MM.1S (cell line): ENCODE measurements at regions not wholly inside any gene's neighbourhood (a gene's known extent, or its start where the extent isn't known, plus 50 kb on each side); places are given as distances from the start of the nearest gene placed in this dataset.

Source experiments
- DNase-seq: peaks from one replicate; pipeline ENCODE4 v3.0.0-alpha.2; 2015
- H2AFZ ChIP-seq: fragments of 300-600 bp; sonication (generic); 2 replicates; pipeline ENCODE4 v1.6.0; 2016; ENCODE audit warnings: antibody characterized with exemption, low read length
- H3F3A ChIP-seq: fragments of 300-600 bp; sonication (generic); 2 replicates; pipeline ENCODE4 v1.6.1; 2016; ENCODE audit warnings: mild to moderate bottlenecking, antibody characterized with exemption, low read length, moderate library complexity, mixed read lengths; ENCODE audit not compliant: insufficient read depth
- H3K27ac ChIP-seq: fragments of 300-600 bp; sonication (generic); 2 replicates; pipeline ENCODE4 v1.5.1; 2016; ENCODE audit warnings: mild to moderate bottlenecking, low read length
- H3K27me3 ChIP-seq: fragments of 300-600 bp; sonication (generic); replicated peaks from 2 replicates; pipeline ENCODE4 v1.6.0; 2016; ENCODE audit warnings: low read length; ENCODE audit not compliant: insufficient read depth
- H3K36me3 ChIP-seq: fragments of 300-600 bp; sonication (generic); replicated peaks from 2 replicates; pipeline ENCODE4 v1.6.1; 2016; ENCODE audit warnings: mild to moderate bottlenecking, low read length, mixed read lengths; ENCODE audit not compliant: insufficient read depth
- H3K4me1 ChIP-seq: fragments of 300-600 bp; sonication (generic); 2 replicates; pipeline ENCODE4 v1.6.1; 2016; ENCODE audit warnings: low read length, mixed read lengths
- H3K4me2 ChIP-seq: fragments of 300-600 bp; sonication (generic); 2 replicates; pipeline ENCODE4 v1.6.0; 2016; ENCODE audit warnings: low read depth, low read length
- H3K4me3 ChIP-seq: fragments of 300-600 bp; sonication (generic); 2 replicates; pipeline ENCODE4 v1.5.1; 2016; ENCODE audit warnings: low read length, mixed read lengths
- H3K79me2 ChIP-seq: fragments of 300-600 bp; sonication (generic); 2 replicates; pipeline ENCODE4 v1.6.1; 2016; ENCODE audit warnings: mixed run types, low read length, mixed read lengths
- H3K9ac ChIP-seq: fragments of 300-600 bp; sonication (generic); 2 replicates; pipeline ENCODE4 v1.6.1; 2016; ENCODE audit warnings: low read length, mixed read lengths
- H3K9me2 ChIP-seq: fragments of 300-600 bp; sonication (generic); replicated peaks from 2 replicates; pipeline ENCODE4 v1.6.1; 2016; ENCODE audit warnings: mild to moderate bottlenecking, low read length, mixed read lengths; ENCODE audit not compliant: insufficient read depth
- H3K9me3 ChIP-seq: fragments of 300-600 bp; sonication (generic); replicated peaks from 2 replicates; pipeline ENCODE4 v1.6.1; 2016; ENCODE audit warnings: mild to moderate bottlenecking, low read length, mixed read lengths; ENCODE audit not compliant: insufficient read depth
- H4K20me1 ChIP-seq: fragments of 300-600 bp; sonication (generic); 2 replicates; pipeline ENCODE4 v1.6.1; 2016; ENCODE audit warnings: mild to moderate bottlenecking, low read length, moderate library complexity, mixed read lengths; ENCODE audit not compliant: insufficient read depth
- EZH2 ChIP-seq: fragments of 300-600 bp; sonication (generic); optimal IDR thresholded peaks from 2 replicates; pipeline ENCODE3; 2017; ENCODE audit warnings: low read depth, mild to moderate bottlenecking, antibody characterized with exemption, low read length, mixed read lengths
- EZH2phosphoT487 ChIP-seq: fragments of 300-600 bp; sonication (generic); IDR thresholded peaks from 2 replicates; pipeline ENCODE4 v1.6.1; 2018; ENCODE audit warnings: antibody characterized with exemption, low read length
- TF ChIP-seq, protein P1 (sequence below): fragments of 300-600 bp; sonication (generic); IDR thresholded peaks from 2 replicates; pipeline ENCODE4 v1.5.1; 2016; ENCODE audit warnings: antibody characterized with exemption, low read length, mixed read lengths

DNA sequence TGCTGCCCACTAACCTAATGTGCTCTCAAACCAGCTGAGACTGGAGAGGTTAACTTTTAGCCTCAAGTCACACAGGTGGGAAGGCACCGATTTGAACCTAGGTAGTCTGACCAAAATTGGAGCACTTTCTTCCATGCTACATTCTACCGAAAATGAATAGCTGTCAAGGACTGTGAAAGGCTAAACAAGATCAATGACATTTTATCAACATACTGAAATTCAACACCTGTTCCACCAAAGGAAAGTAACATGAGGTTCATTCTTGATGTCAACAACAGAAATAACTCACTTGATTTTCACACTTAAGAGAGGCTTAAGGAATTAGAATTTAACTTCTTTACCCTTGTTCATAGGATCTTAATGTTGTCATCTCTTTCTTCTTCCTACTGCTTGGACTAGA, 284.4 kb upstream of the MON1B start:
- no peak overlapping the region for H3K27ac ChIP-seq
- H4K20me1 ChIP-seq: no peaks in the 10 kb centered on the region
- no peaks in the 10 kb centered on the region for H3K27me3 ChIP-seq
- H2AFZ ChIP-seq: no peak overlapping the region
- no peak overlapping the region for H3K4me3 ChIP-seq
- no peak overlapping the region for H3K4me2 ChIP-seq
- no peak for DNase-seq
- H3F3A ChIP-seq: no peaks in the 10 kb centered on the region
- H3K4me1 ChIP-seq: no peaks in the 10 kb centered on the region
- no peak overlapping the region for H3K9ac ChIP-seq
- H3K9me2 ChIP-seq: no peaks in the 10 kb centered on the region
- H3K9me3 ChIP-seq: no peaks in the 10 kb centered on the region
- TF ChIP-seq EZH2: no peak
- H3K79me2 ChIP-seq: no peaks in the 10 kb centered on the region
- no peaks in the 10 kb centered on the region for H3K36me3 ChIP-seq

- no peaks in the 10 kb centered on the region for H3K27me3 ChIP-seq
- no peaks in the 10 kb centered on the region for H3F3A ChIP-seq
- no peaks in the 10 kb centered on the region for H4K20me1 ChIP-seq
- H3K9ac ChIP-seq: no peak overlapping the region
- H3K27ac ChIP-seq: no peak overlapping the region
- DNase-seq: no peak
- no peak overlapping the region for H2AFZ ChIP-seq
- TF ChIP-seq EZH2 (no peak), EZH2phosphoT487 (no peak)
- TF ChIP-seq, protein P1, sequence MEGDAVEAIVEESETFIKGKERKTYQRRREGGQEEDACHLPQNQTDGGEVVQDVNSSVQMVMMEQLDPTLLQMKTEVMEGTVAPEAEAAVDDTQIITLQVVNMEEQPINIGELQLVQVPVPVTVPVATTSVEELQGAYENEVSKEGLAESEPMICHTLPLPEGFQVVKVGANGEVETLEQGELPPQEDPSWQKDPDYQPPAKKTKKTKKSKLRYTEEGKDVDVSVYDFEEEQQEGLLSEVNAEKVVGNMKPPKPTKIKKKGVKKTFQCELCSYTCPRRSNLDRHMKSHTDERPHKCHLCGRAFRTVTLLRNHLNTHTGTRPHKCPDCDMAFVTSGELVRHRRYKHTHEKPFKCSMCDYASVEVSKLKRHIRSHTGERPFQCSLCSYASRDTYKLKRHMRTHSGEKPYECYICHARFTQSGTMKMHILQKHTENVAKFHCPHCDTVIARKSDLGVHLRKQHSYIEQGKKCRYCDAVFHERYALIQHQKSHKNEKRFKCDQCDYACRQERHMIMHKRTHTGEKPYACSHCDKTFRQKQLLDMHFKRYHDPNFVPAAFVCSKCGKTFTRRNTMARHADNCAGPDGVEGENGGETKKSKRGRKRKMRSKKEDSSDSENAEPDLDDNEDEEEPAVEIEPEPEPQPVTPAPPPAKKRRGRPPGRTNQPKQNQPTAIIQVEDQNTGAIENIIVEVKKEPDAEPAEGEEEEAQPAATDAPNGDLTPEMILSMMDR: no peak
- no peaks in the 10 kb centered on the region for H3K4me1 ChIP-seq
- H3K9me3 ChIP-seq: no peaks in the 10 kb centered on the region
- H3K79me2 ChIP-seq: no peaks in the 10 kb centered on the region
- no peak overlapping the region for H3K4me3 ChIP-seq
- no peaks in the 10 kb centered on the region for H3K9me2 ChIP-seq
- H3K4me2 ChIP-seq: no peak overlapping the region
- H3K36me3 ChIP-seq: no peaks in the 10 kb centered on the region
Observed at GRCh38 chr16:76910931-76911330, 280.1 kb upstream of the MON1B start.

GRCh38 chr16:76913046-76913445, 277.9 kb upstream of the MON1B start:
- Histone ChIP-seq H3F3A (no peaks in the 10 kb centered on the region), H3K79me2 (no peaks in the 10 kb centered on the region), H3K4me1 (no peaks in the 10 kb centered on the region), H3K9me3 (no peaks in the 10 kb centered on the region), H3K27ac (no peak overlapping the region), H3K36me3 (no peaks in the 10 kb centered on the region), H3K9ac (no peak overlapping the region), H3K27me3 (no peaks in the 10 kb centered on the region), H3K4me2 (no peak overlapping the region), H4K20me1 (no peaks in the 10 kb centered on the region), H2AFZ (no peak overlapping the region), H3K9me2 (no peaks in the 10 kb centered on the region), H3K4me3 (no peak overlapping the region)
- DNase-seq: no peak
- TF ChIP-seq EZH2 (no peak), EZH2phosphoT487 (no peak)
- TF ChIP-seq, protein P1: no peak

DNA sequence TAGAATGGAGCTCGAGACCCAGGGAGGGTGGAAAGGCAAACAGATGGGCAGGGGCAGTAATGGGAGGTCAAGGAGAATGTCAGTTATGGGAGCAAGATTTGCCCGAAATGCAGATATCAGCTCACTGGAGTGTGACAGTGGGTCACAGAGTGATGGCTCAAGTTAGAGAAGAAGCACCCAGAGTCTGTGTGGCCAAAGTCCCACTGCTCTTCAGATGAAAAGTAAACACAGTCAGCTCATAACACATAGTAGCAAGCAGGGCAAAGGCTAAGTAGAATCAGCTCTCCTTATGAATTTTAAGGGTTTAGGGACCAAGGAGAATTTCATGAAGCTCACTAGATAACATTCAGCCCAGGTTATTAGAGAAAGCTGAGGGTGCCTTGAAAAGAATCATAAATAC, 264.9 kb upstream of the MON1B start:
- Histone ChIP-seq H3K36me3 (no peaks in the 10 kb centered on the region), H3F3A (no peaks in the 10 kb centered on the region), H3K79me2 (no peaks in the 10 kb centered on the region), H3K9ac (no peak overlapping the region), H4K20me1 (no peaks in the 10 kb centered on the region), H3K4me1 (no peaks in the 10 kb centered on the region), H3K9me2 (no peaks in the 10 kb centered on the region), H3K4me2 (no peak overlapping the region), H3K27me3 (no peaks in the 10 kb centered on the region), H3K9me3 (no peaks in the 10 kb centered on the region), H3K27ac (no peak overlapping the region), H2AFZ (no peak overlapping the region), H3K4me3 (no peak overlapping the region)
- no peak for DNase-seq
- TF ChIP-seq EZH2 (no peak), EZH2phosphoT487 (no peak)
- TF ChIP-seq, protein P1: no peak
